GM13976 (cell line): ENCODE measurements at regions not wholly inside any gene's neighbourhood (a gene's known extent, or its start where the extent isn't known, plus 50 kb on each side); places are given as distances from the start of the nearest gene placed in this dataset.
A peak's percentile ranks its signal among the peaks of the same experiment; 100 is the strongest.

Source experiments
- DNase-seq: peaks from one replicate; pipeline ENCODE4 v3.0.0; 2012; ENCODE audit warnings: low spot score
- CTCF ChIP-seq: IDR thresholded peaks from 2 replicates; pipeline ENCODE4 v1.5.1; 2012; ENCODE audit warnings: borderline replicate concordance, mild to moderate bottlenecking; ENCODE audit not compliant: insufficient read depth; ENCODE audit errors: extremely low read depth, missing control alignments, control extremely low read depth
- in situ Hi-C: fragments of 300-500 bp; cut with MboI; formaldehyde crosslinking; loops from one replicate; pipeline ENCODE4 v1.12.0; 2022; ENCODE audit warnings: low sequenced_read_pairs, mixed read lengths, inconsistent platforms; ENCODE audit not compliant: unreplicated experiment

DNA sequence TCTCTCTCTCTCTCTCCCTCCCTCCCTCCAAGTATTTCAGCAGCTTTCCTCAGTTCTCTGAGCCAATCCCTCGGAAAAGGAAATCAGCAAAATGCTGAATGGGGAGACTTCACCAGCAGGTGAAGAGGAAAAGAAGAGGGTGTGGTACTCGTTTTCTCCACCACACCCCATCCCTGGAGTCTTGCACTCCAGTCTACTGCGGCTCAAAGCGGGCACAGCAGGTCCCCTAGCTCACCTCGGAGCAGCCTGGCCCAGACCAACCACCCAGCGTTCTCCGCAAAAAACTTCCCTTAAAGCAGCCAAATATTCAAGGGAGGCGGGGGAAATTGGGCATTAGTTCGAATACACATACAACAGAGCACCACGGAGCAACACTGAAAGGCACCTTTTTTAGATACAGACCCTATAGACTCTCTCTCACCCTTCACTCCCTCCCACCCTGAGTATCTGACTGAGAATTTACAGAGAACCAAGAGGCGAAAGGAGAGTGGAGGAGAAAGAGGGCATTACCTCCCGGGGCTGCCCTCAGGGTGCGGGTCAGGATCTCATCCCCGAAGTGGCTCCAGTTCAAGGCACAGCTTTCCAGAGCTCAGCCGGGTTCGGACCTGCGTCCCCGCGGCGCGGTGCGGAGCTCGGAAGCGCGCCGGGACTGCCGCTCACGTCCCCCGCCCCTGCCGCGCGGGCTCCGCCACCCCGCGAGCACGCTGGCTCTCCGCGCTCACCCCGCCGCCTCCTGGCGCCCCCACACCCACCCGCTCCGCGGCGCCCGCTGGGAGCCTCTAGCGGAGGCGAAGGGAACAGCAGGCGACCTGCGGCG, 1638.5 kb upstream of the C9orf72 start:
- DNase-seq: peak; percentile 80
- TF ChIP-seq CTCF: peak; percentile 88
- in situ Hi-C loops: no loop called here

DNA sequence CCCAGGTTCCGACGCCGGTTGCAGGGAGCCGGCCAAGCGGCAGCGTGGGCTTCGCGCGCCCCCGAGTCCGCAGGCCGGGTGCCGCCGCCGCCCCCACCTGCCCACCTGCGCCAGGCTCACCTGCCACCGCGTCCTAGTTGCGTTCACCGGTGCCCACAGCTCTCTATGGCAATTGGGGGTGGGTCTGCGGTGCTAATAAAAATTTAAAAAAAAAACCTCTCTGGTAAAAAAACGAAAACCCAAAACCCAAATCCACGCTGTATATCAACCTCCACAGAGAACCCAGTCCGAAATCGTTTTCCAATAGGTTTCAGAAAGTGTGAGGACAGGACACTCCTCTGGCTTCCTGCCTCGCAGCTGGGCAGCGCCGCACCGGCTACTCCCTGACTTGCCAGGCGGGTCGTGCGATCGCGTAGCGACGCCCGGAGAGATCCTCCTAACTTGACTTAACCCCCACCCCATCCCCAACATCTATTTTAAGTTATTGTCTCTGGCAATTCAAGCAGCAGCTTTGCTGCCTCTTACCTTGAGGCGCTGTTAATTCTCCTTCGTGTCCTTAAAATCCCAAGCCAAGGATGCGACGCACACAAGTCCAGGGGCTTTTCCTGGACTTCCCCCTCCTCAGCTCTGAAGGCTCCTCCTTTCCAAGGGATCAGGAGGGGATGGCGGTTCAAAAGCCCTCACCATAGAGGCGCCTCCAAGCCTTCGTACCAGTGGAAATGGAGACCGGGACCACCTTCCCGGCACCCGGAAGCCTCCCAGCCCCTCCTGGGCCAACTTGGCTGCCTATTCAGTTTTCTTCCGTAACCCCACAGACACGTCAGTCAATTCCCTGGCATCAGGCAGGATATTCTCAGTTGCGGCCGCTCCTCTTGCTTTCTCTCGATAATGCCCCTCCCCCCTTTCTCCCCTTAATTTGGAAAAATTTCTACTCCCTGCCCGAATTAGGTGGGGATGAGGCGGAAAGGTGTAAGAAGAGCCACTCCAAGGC, 1639.4 kb upstream of the C9orf72 start:
- peak; percentile 22 for DNase-seq
- in situ Hi-C loops: no loop called here

DNA sequence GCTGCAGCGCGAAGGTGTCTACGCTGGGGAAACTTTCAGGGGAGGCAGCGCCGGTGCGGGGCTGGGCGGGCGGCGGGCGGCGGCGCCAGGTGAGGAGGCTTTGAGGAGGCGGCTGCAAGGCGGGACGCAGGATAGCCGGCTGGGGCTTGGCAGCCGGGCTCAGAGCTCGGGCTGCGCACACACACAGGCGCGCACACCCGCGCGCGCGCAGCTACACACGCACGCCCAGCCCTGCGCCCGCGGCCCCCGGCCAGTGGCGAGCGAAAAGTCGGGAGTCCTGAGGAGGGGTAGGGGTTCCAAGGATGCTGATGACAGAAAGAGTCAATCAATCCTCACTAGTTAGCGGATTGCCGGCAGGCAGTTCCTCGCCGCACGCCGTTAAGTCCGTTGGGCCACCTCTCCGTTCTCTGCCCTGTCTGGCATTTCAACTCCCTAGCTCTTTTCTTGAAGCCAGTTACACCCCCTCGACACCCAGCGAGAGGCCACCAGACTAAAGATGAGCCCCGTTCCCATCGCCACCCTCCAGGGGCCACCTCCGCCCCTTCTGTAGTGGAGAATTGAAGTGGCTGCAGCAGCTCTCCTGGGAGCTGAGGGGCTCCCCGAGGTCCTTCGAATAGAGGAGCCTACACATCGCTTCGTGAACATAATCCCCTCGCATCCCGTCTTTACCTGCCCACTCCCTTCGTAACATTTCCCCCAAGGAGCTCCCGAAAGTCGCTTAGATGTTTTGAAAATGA, 1640.3 kb upstream of the C9orf72 start, which contains the start of gene LINGO2:
Gene LINGO2, minus strand, starts transcription at position 185 of the 737 bp plus-strand sequence.
- in situ Hi-C loops: no loop called here
- TF ChIP-seq CTCF: no peak
- peak; percentile 23 for DNase-seq

More for the DNA sequence above, 1639.4 kb upstream of the C9orf72 start:
- TF ChIP-seq CTCF: no peak

DNA sequence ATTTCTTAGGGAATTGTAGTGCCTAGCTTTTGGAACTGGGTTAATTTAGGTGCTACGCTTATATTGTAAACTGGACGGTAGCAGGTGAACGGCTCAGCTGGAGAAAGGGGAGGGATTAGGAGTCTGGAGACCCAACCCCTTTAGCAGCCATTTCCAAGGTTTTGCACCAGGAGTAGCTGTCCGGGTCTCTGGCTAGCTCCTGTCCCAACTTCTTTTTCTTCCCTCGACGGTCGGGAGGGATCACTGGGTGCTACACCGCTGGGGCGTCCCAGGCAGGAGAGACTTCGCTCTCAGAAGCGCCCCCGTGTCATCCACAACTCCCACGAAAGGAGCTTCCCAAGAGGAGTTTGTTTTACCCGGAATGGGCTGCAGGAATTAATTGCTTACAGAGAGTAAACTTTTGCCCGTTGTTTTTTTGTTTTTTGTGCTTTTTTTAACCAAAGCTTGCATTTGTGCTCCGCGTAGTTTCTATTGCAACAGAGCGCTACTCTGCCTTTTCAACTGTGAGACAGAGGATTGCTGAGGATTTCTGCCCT, 1640.9 kb upstream of the C9orf72 start:
- in situ Hi-C loops: no loop called here
- peak; percentile 13 for DNase-seq
- no peak for TF ChIP-seq CTCF

GRCh38 chr9:29214690-29215253, 1641.5 kb upstream of the C9orf72 start:
- no peak for TF ChIP-seq CTCF
- no peak for DNase-seq

More at GRCh38 chr9:29214690-29215253, 1641.5 kb upstream of the C9orf72 start:
- in situ Hi-C loops: no loop called here
